ENCODE measurements at regions not wholly inside any gene's neighbourhood (a gene's known extent, or its start where the extent isn't known, plus 50 kb on each side); places are given as distances from the start of the nearest gene placed in this dataset.

DNA sequence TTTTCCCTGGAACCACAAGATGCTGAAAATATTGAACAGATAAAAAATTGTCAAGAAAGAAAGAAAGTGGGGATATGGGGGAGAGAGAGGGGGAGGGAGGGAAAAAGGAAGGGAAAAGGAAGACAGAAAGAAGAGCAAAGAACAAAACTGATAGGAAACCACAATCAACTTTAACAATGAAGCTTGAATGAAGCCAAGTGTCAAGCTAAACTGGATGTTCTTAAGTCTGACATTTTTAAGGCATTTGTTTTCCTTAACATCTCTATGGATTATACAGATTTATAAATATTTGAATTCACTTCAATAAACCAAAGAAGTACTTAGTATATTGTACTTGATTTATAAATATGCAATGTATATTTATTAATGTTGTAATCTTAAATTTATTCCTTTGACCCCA is 197.6 kb upstream of the SMLR1 start:
- Histone ChIP-seq H4K20me1 (replicated peaks; ENCODE audit: control insufficient read depth, extremely low read depth, insufficient read depth, low read length) (no peaks in the 10 kb centered on the region), H3K36me3 (ENCODE audit: control insufficient read depth in 2 of 2, extremely low read depth in 1 of 2, insufficient read depth in 2 of 2, low read length in 2 of 2) (no peaks in the 10 kb centered on the region), H3K4me3 (replicated peaks in 1 of 3; ENCODE audit: insufficient read depth in 1 of 3, low read depth in 1 of 3, low read length in 3 of 3) (no peak overlapping the region), H3K9ac (replicated peaks; ENCODE audit: extremely low read depth, insufficient read depth, low read length) (no peak overlapping the region), H3K9me1 (replicated peaks; ENCODE audit: control insufficient read depth, extremely low read depth, insufficient read depth, low read length) (no peaks in the 10 kb centered on the region), H3K9me3 (replicated peaks; ENCODE audit: control insufficient read depth, insufficient read depth, low read length) (no peaks in the 10 kb centered on the region), H2AFZ (ENCODE audit: low read depth, low read length) (no peak overlapping the region), H3K4me2 (ENCODE audit: insufficient read depth, low read length) (no peak overlapping the region), H3K27me3 (ENCODE audit: control insufficient read depth in 2 of 2, insufficient read depth in 2 of 2, low read length in 2 of 2) (no peaks in the 10 kb centered on the region), H3K4me1 (ENCODE audit: control insufficient read depth, extremely low read depth, insufficient read depth, low read length) (no peaks in the 10 kb centered on the region), H3K79me2 (ENCODE audit: control insufficient read depth, insufficient read depth, low read length) (no peaks in the 10 kb centered on the region), H3K27ac (ENCODE audit: insufficient read depth, low read depth, low read length) (no peak overlapping the region)
- dilution Hi-C loops (cut with MboI; ENCODE audit: extremely low pct_ligation_motif_present, low sequenced_read_pairs): no loop called here
- intact Hi-C loops (cut with micrococcal nuclease): no loop called here
- ChIA-PET POLR2A (no interaction called here), CTCF (interaction anchor here (1.0 kb wide), 1 partner anchor 307 kb away, joined by 3 read pairs; no protein-coding TSS in a partner anchor)
- DNase-seq (ENCODE audit: low read depth, low spot score): no peak
- no peak for TF ChIP-seq MAX (IDR thresholded peaks at IDR 0.05; ENCODE audit: insufficient read depth, insufficient read length)
- TF ChIP-seq EZH2 (IDR thresholded peaks at IDR 0.05; ENCODE audit: borderline replicate concordance, low read depth, low read length, severe bottlenecking): no peak
- no peak for TF ChIP-seq JUN (IDR thresholded peaks at IDR 0.05; ENCODE audit: borderline replicate concordance, insufficient read depth, insufficient read length, low read depth)
- no peak for TF ChIP-seq POLR2AphosphoS5 (IDR thresholded peaks at IDR 0.05; ENCODE audit: insufficient read depth, low read depth, low read length)
- no peak for TF ChIP-seq POLR2A (IDR thresholded peaks at IDR 0.05; ENCODE audit: low read depth, low read length)
- TF ChIP-seq FOS (IDR thresholded peaks at IDR 0.05; ENCODE audit: borderline replicate concordance, insufficient read depth, low read length): no peak
- TF ChIP-seq GATA2 (IDR thresholded peaks at IDR 0.05; ENCODE audit: insufficient read depth, insufficient read length, low read depth, low read length): no peak
- no peak for TF ChIP-seq CTCF (IDR thresholded peaks at IDR 0.05; ENCODE audit: extremely low read depth in 1 of 2, insufficient read depth in 1 of 2, low read depth in 1 of 2, low read length in 2 of 2)
- TF ChIP-seq MYC (IDR thresholded peaks at IDR 0.05; ENCODE audit: low read depth, low read length): no peak
- FAIRE-seq: no peak
- no TSS peak for BruUV-seq (replicated peaks)

All from endothelial cell of umbilical vein (primary cell).